Psoas muscle (tissue), 7 donors: ENCODE measurements at regions not wholly inside any gene's neighbourhood (a gene's known extent, or its start where the extent isn't known, plus 50 kb on each side); places are given as distances from the start of the nearest gene placed in this dataset.

Experiments used
- ATAC-seq, 4 donors: fragments of 200-7000 bp; cut with Tn5 transposase; one replicate each; pipeline ENCODE4 v1.9.1; 2020; ENCODE audit warnings: moderate library complexity in 3 of 4, mild to moderate bottlenecking in 2 of 4
- DNase-seq, 2 donors: peaks; one replicate each; pipeline ENCODE4 v3.0.0-alpha.2; 2020
- H3K27ac ChIP-seq: fragments of 200-600 bp; one replicate; pipeline ENCODE4 v1.8.0; 2022
- H3K27me3 ChIP-seq, 3 donors: fragments of 200-600 bp in 1 of 3; one replicate each; pipeline versions ENCODE4 v1.6.1 to v1.8.0; 2013 to 2022; ENCODE audit warnings: low read length in 2 of 3, mild to moderate bottlenecking in 2 of 3, moderate library complexity in 1 of 3; ENCODE audit not compliant: insufficient read depth in 3 of 3
- H3K36me3 ChIP-seq, 2 donors: fragments of 200-600 bp in 1 of 2; one replicate each; pipeline versions ENCODE4 v1.6.1 to v1.8.0; 2013 to 2022; ENCODE audit warnings: low read depth in 1 of 2, mild to moderate bottlenecking in 1 of 2, moderate library complexity in 1 of 2; ENCODE audit not compliant: insufficient read depth in 1 of 2
- H3K4me1 ChIP-seq: fragments of 200-600 bp; one replicate; pipeline ENCODE4 v1.8.0; 2022
- H3K4me3 ChIP-seq: fragments of 200-600 bp; one replicate; pipeline ENCODE4 v1.8.0; 2022; ENCODE audit warnings: mild to moderate bottlenecking
- H3K9me3 ChIP-seq: fragments of 200-600 bp; one replicate; pipeline ENCODE4 v1.8.0; 2022
- CTCF ChIP-seq: fragments of 200-600 bp; IDR thresholded peaks from one replicate; pipeline ENCODE4 v1.8.0; 2022; ENCODE audit warnings: antibody characterized with exemption
- WGBS, 3 donors: extraction: QIAGEN DNeasy Blood & Tissue Kit; methylation state at CpG; one replicate each; pipeline versions ENCODE4 v1.1.6 to v1.1.7; 2013; 5-methylcytosine and 5-hydroxymethylcytosine counted together
- intact Hi-C, 2 donors: fragments of 100-400 bp; cut with DNase I; formaldehyde crosslinking; loops; one replicate each; pipeline versions ENCODE4 v1.11.0 to v1.14.2; 2022
- donor health status: healthy with polysubstance abuse.
- donor health status: DM: no; HTN: no; CAD: no; lungs with moderate emphysema.
- donor health status: Bipolar disorder and iron deficiency.
- donor health status: healthy.
- donor health status: DM: yes; HTN: yes; CAD: no.
- donor health status: DM: no; HTN: no; CAD: no.
- donor health status: DM: yes; HTN: yes; CAD: no.

DNA sequence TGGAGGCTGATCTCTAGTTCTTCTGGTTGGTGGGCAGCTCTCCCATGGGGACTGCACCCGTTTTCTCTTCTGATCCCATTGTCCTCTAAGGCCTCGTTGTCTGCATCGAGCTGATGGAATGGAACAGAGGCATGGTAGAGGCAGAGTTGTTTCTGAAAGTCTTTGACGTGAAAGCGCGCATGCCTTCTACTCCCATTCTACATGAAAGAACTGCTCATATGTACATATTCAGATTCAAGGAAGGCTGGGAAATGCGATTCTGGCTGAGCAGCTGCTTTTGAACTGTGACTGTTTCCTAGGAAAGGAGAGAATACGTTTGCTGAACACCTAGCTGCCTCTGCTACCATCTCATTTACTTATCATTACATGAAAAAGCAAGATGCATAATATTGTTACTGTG is 815.2 kb downstream of the QKI start:
- Histone ChIP-seq H3K27ac (no peak overlapping the region), H3K9me3 (no peaks in the 10 kb centered on the region), H3K4me3 (no peak overlapping the region), H3K36me3 (no peaks in the 10 kb centered on the region), H3K27me3 (no peaks in the 10 kb centered on the region), H3K4me1 (no peaks in the 10 kb centered on the region)
- ATAC-seq (no peak), DNase-seq (no peak)
- 87 to 90% (median 88%) methylated on average over 8 of the region's 8 CpGs for WGBS, 3 donors
- TF ChIP-seq CTCF: no peak
- intact Hi-C loops: no loop called here

GRCh38 chr6:164227952-164228522 is 813.5 kb downstream of the QKI start:
- DNase-seq: no peak
- 82 to 86% (median 83%) methylated on average over 17 of the region's 17 CpGs for WGBS, 3 donors
- intact Hi-C loops: no loop called here

GRCh38 chr6:164216839-164217238 is 802.3 kb downstream of the QKI start:
- Histone ChIP-seq H3K27me3 (peaks cover 0 to 1% (median 0%) of the 10 kb centered on the region in 3 donors), H3K4me3 (peak overlapping the region; percentile 47), H3K4me1 (peaks cover 4% of the 10 kb centered on the region), H3K9me3 (no peaks in the 10 kb centered on the region), H3K27ac (no peak overlapping the region), H3K36me3 (no peaks in the 10 kb centered on the region)
- intact Hi-C loops: no loop called here
- peak in 3 of 4 donors; percentile 43 to 82 (median 68) for ATAC-seq
- no peak for TF ChIP-seq CTCF
- WGBS, 3 donors: 26 to 40% (median 36%) methylated on average over 10 of the region's 10 CpGs
- peak in 1 of 2 donors; percentile 17 for DNase-seq

More at GRCh38 chr6:164227952-164228522, 813.5 kb downstream of the QKI start:
- no peak for ATAC-seq
- H3K27ac ChIP-seq: no peak overlapping the region
- no peaks in the 10 kb centered on the region for H3K9me3 ChIP-seq
- no peak for TF ChIP-seq CTCF
- no peaks in the 10 kb centered on the region for H3K4me1 ChIP-seq
- H3K36me3 ChIP-seq: no peaks in the 10 kb centered on the region
- no peaks in the 10 kb centered on the region for H3K27me3 ChIP-seq
- no peak overlapping the region for H3K4me3 ChIP-seq

DNA sequence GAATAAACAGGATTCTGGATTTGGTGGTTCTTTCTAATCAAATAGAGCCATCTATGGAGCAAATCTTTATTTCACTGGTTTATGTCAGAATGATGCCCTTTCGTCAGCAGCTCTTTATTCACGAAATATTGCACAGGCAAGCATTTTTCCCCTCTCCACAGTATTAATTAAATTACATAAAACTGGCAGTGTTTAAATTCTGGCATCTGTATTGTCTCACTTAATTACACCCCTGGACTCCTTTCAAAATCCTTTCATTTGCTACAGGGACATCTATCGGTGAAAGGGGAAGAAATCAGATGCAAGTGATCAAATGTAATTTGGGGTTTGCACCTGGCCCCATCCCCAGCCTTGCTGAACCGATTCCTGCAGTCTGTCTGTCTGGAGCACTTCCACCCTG is 801.9 kb downstream of the QKI start:
- Histone ChIP-seq H3K4me3 (peak overlapping the region; percentile 47), H3K4me1 (peaks cover 4% of the 10 kb centered on the region), H3K9me3 (no peaks in the 10 kb centered on the region), H3K36me3 (no peaks in the 10 kb centered on the region), H3K27me3 (peaks cover 0 to 1% (median 0%) of the 10 kb centered on the region in 3 donors), H3K27ac (no peak overlapping the region)
- WGBS, 3 donors: 28 to 35% (median 31%) methylated on average over 4 of the region's 4 CpGs
- intact Hi-C loops: no loop called here
- peak in 2 of 4 donors; percentile 51 to 60 for ATAC-seq
- TF ChIP-seq CTCF: peak; percentile 17
- no peak for DNase-seq

DNA sequence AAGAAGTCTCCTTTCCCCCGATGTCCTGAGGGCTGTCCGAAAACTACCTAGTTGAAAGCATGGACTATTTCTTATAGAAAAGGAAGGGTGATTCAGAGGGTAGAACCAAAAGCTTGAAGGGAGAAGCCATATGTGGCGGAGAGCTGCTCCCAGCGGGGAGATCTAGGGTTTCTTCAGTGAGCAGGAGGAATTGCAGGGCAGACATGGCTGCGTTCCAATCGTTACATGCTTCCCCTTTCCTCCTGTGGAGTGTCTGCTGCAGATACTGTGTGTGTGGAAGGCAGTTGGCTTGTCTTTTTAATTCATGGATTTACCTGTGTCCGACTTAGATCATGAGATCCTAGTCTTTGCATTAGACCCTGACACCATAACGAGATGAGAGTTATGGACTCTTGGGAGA is 799.5 kb downstream of the QKI start:
- H3K4me1 ChIP-seq: peaks cover 4% of the 10 kb centered on the region
- H3K27ac ChIP-seq: no peak overlapping the region
- ATAC-seq (no peak), DNase-seq (no peak)
- 78 to 90% (median 86%) methylated on average over 8 of the region's 8 CpGs for WGBS, 3 donors
- peaks cover 0 to 1% (median 0%) of the 10 kb centered on the region in 3 donors for H3K27me3 ChIP-seq
- H3K4me3 ChIP-seq: no peak overlapping the region
- no peaks in the 10 kb centered on the region for H3K9me3 ChIP-seq
- no peaks in the 10 kb centered on the region for H3K36me3 ChIP-seq
- TF ChIP-seq CTCF: no peak
- intact Hi-C loops: no loop called here
